GM18867 (cell line): ENCODE measurements at regions not wholly inside any gene's neighbourhood (a gene's known extent, or its start where the extent isn't known, plus 50 kb on each side); places are given as distances from the start of the nearest gene placed in this dataset.
"Not testable (repeated sequence)": the region's sequence is repeated elsewhere in the genome, so short reads cannot be mapped to it uniquely, and the experiment has no call there.

Source experiments
- ATAC-seq: cut with Tn5 transposase; IDR thresholded peaks from one replicate; pipeline ENCODE4 v1.9.1; 2021; ENCODE audit warnings: mild to moderate bottlenecking, moderate library complexity; ENCODE audit not compliant: unreplicated experiment

GRCh38 chr6:103122766-103123601 lies 1729.5 kb downstream of the GRIK2 start:
- peak; percentile 93 for ATAC-seq

DNA sequence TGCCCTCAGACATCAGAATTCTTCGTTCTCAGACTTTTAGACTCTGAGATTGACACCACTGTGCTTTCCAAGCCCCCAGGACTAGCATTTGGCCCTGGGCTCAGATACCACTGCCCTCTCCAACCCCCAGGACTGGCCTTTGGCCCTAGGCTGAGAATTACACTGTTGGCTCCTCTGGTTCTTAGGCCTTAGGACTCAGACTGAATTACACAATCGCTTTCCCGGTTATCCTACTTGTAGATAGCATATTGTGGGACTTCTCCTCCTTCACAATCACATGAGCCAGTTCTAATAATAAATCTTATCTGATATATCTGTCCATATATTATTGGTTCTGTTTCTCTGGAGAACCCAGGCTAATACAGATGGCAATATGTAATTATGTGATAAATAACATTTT lies 1725.5 kb downstream of the GRIK2 start:
- ATAC-seq = no peak

DNA sequence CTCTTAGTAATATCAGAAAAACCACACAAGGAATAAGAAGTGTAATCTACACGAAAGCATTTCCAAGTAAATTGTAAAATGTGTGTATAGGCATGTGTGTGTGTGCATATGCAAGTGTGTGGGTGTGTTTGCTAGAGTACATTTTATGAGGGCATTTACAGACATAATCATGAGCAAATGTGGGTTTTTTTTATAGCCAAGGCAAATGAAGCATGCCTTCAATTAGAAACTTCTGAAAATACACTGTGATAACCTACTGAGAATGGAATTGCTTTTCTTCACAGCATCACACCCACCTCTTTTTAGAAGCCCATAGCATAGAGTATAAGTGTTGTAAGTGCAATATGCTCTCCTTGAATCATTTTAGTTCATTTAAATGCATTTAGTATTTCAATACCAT lies 1721.1 kb downstream of the GRIK2 start:
- no peak for ATAC-seq

- ATAC-seq = no peak
These were observed 1719.9 kb downstream of the GRIK2 start for GRCh38 chr6:103113416-103113815.

- no peak for ATAC-seq
These were observed 1714.5 kb downstream of the GRIK2 start for GRCh38 chr6:103107985-103108384.

- ATAC-seq = no peak
These were observed 1712.2 kb downstream of the GRIK2 start for GRCh38 chr6:103105686-103106085.

DNA sequence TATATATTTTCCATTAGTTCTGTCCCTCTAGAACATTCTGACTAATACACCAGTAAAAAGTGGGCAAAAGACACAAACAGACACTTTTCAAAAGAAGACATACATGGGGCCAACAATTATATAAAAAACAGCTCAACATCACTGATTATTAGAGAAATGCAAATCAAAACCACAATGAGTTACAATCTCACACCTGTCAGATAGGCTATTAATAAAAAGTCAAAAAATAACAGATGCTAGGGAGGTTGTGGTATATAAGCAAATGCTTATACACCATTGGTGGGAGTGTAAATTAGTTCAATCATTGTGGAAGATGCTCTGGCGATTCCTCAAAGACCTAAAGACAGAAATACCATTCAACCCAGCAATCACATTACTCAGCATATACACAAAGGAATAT lies 1707.8 kb downstream of the GRIK2 start:
- ATAC-seq = peak; percentile 73

- not testable (repeated sequence) for ATAC-seq
These were observed 1698.9 kb downstream of the GRIK2 start for GRCh38 chr6:103092414-103092813.

DNA sequence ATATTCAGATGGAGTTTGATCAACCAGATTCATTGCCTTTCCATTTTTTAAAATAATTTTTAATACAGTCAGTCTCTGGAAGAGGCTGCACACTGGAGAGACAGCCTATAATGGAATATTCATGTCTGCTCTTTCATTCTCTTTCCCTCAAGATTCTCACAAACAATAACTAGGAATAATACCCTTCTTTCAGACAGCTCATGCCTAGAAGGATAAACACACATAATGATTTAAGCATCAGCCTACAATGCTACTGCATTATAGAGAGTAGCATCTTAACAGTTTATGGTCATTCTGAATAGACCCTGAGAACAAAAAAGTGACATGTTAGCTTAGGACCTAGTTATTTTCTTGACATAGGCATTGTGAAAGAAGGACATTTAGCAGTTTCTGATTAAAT lies 1692.3 kb downstream of the GRIK2 start:
- ATAC-seq = no peak

GRCh38 chr6:103081876-103082630 lies 1688.5 kb downstream of the GRIK2 start:
- no peak for ATAC-seq

GRCh38 chr6:103081126-103081525 lies 1687.6 kb downstream of the GRIK2 start:
- no peak for ATAC-seq

DNA sequence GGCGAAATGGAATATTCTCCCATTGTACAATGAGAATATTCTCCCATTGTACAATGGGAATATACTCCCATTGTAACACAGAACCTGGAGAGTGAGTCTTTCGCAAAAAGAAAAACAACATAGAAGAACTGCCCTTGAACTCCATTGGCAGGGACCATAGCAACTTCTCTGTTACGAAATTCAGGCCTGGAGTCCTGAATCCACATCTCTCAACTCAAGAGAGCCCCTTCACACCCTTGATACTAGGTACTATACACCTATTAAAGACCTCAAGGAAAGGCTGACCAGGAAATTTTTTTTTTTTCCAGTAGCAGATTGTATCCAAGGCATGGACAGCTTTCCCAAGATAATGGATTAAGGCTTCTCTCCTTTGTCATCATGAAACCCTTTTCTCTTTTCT lies 1687.0 kb downstream of the GRIK2 start:
- ATAC-seq = no peak

- ATAC-seq = peak; percentile 96
These were observed 1686.4 kb downstream of the GRIK2 start for GRCh38 chr6:103079867-103080266.

- no peak for ATAC-seq
These were observed 1668.6 kb downstream of the GRIK2 start for GRCh38 chr6:103062136-103062535.

GRCh38 chr6:103047567-103047966 lies 1654.1 kb downstream of the GRIK2 start:
- no peak for ATAC-seq

- no peak for ATAC-seq
These were observed 1648.8 kb downstream of the GRIK2 start for GRCh38 chr6:103042336-103042735.

- ATAC-seq = no peak
These were observed 1643.3 kb downstream of the GRIK2 start for GRCh38 chr6:103036846-103037245.

GRCh38 chr6:103027271-103027931 lies 1633.9 kb downstream of the GRIK2 start:
- ATAC-seq = no peak

GRCh38 chr6:103018426-103018825 lies 1624.9 kb downstream of the GRIK2 start:
- no peak for ATAC-seq

GRCh38 chr6:103017878-103018277 lies 1624.4 kb downstream of the GRIK2 start:
- no peak for ATAC-seq

DNA sequence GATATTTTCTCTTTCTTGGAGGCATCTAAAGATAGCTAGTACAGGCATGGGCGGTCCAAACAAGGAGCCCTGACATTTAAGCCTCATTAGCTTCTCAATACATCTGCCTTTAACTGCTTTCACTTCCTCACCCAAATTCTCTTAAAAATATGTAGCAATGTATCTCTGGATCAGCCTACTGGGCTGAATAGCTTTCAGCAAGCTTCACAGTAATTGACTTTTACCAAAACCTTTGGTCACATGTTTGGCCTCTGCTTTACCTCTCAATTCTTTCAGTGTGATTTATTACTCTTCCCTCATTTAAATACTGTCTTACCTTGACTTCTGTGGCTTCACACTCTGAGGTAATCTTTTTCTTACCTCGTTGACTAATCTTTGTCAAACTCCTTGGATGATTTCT lies 1618.1 kb downstream of the GRIK2 start:
- peak; percentile 96 for ATAC-seq

GRCh38 chr6:103002282-103002681 lies 1608.8 kb downstream of the GRIK2 start:
- ATAC-seq = peak; percentile 89
